ENCODE measurements at regions not wholly inside any gene's neighbourhood (a gene's known extent, or its start where the extent isn't known, plus 50 kb on each side); places are given as distances from the start of the nearest gene placed in this dataset.

GRCh38 chr15:66993874-66994696, 71.3 kb upstream of the SMAD3 start (continued):
- no peak for TF ChIP-seq ZNF207 (IDR thresholded peaks at IDR 0.05; ENCODE audit: borderline replicate concordance)

GRCh38 chr15:66994927-66995656, 70.3 kb upstream of the SMAD3 start:
- in situ Hi-C loops (cut with MboI) = no loop called here
- Histone ChIP-seq H3K4me2 (ENCODE audit: control insufficient read depth, insufficient read depth) (no peak overlapping the region), H3K27ac (ENCODE audit: control insufficient read depth, insufficient read depth) (no peak overlapping the region), H3K36me3 (ENCODE audit: control insufficient read depth in 2 of 2, insufficient read depth in 2 of 2, low read length in 1 of 2) (no peaks in the 10 kb centered on the region), H3K9me3 (replicated peaks; ENCODE audit: control insufficient read depth, insufficient read depth, low read length) (no peaks in the 10 kb centered on the region; the same call in 2 of the 3 replicates), H4K20me1 (ENCODE audit: control insufficient read depth, insufficient read depth) (no peaks in the 10 kb centered on the region), H3K79me2 (ENCODE audit: control insufficient read depth, insufficient read depth, low read length) (no peaks in the 10 kb centered on the region), H2AFZ (ENCODE audit: control insufficient read depth, low read depth, low read length) (no peak overlapping the region), H3K9ac (ENCODE audit: control insufficient read depth, insufficient read depth, low read length) (no peak overlapping the region), H3K4me1 (ENCODE audit: control insufficient read depth, insufficient read depth, low read length) (no peaks in the 10 kb centered on the region), H3K27me3 (replicated peaks in 1 of 2; ENCODE audit: control insufficient read depth in 2 of 2, insufficient read depth in 2 of 2, low read length in 1 of 2) (no peaks in the 10 kb centered on the region; a peak in 1 of 4 replicates), H3K4me3 (no peak overlapping the region)
- FAIRE-seq (no peak), DNase-seq (ENCODE audit: low read depth, low spot score) (no peak), ATAC-seq (no peak)
- ChIA-PET SMC1A (ENCODE audit: uncharacterized antibody, unreplicated experiment) (no interaction called here), RAD21 (ENCODE audit: unreplicated experiment) (no interaction called here), CTCF (no interaction called here), POLR2A (no interaction called here)
- no TSS peak for BruUV-seq (replicated peaks)
- WGBS (ENCODE audit: insufficient coverage, insufficient replicate concordance, low lambda C conversion rate, missing lambda C conversion rate) = 81% methylated on average over 7 of the region's 7 CpGs
- intact Hi-C loops (cut with micrococcal nuclease; ENCODE audit: unreplicated experiment) = no loop called here
- TF ChIP-seq CBFB (IDR thresholded peaks at IDR 0.05; ENCODE audit: low read depth) = no peak
- no peak for TF ChIP-seq NR2C2 (IDR thresholded peaks at IDR 0.05; ENCODE audit: borderline replicate concordance, control insufficient read depth, insufficient read length, low read depth)
- TF ChIP-seq PKNOX1 (IDR thresholded peaks at IDR 0.05) = no peak
- no peak for TF ChIP-seq USF2 (IDR thresholded peaks at IDR 0.05; ENCODE audit: borderline replicate concordance, low read depth, low read length)
- no peak for TF ChIP-seq RELB (IDR thresholded peaks at IDR 0.05; ENCODE audit: low read depth)
- TF ChIP-seq HSF1 (IDR thresholded peaks at IDR 0.05; ENCODE audit: low read depth, low read length) = no peak
- TF ChIP-seq IRF5 (IDR thresholded peaks at IDR 0.05; ENCODE audit: borderline replicate concordance) = no peak
- TF ChIP-seq YBX1 (IDR thresholded peaks at IDR 0.05) = no peak
- no peak for TF ChIP-seq TCF12 (IDR thresholded peaks at IDR 0.05; ENCODE audit: low read depth, low read length)
- TF ChIP-seq ZNF622 (IDR thresholded peaks at IDR 0.05) = no peak
- TF ChIP-seq ZNF384 (IDR thresholded peaks at IDR 0.05; ENCODE audit: borderline replicate concordance, low read depth, low read length) = no peak
- TF ChIP-seq ZNF24 (IDR thresholded peaks at IDR 0.05) = no peak
